ENCODE measurements at regions not wholly inside any gene's neighbourhood (a gene's known extent, or its start where the extent isn't known, plus 50 kb on each side); places are given as distances from the start of the nearest gene placed in this dataset.

GRCh38 chr4:138412847-138413246 lies 170.7 kb upstream of the SLC7A11 start:
- Histone ChIP-seq H3K9ac (replicated peaks; ENCODE audit: extremely low read depth, insufficient read depth, low read length) (no peak overlapping the region), H3K79me2 (ENCODE audit: control insufficient read depth, insufficient read depth, low read length) (no peaks in the 10 kb centered on the region), H3K9me1 (replicated peaks; ENCODE audit: control insufficient read depth, extremely low read depth, insufficient read depth, low read length) (no peaks in the 10 kb centered on the region), H3K9me3 (replicated peaks; ENCODE audit: control insufficient read depth, insufficient read depth, low read length) (no peaks in the 10 kb centered on the region), H3K27me3 (ENCODE audit: control insufficient read depth in 2 of 2, insufficient read depth in 2 of 2, low read length in 2 of 2) (no peaks in the 10 kb centered on the region), H3K27ac (ENCODE audit: insufficient read depth, low read depth, low read length) (no peak overlapping the region), H2AFZ (ENCODE audit: low read depth, low read length) (no peak overlapping the region), H4K20me1 (replicated peaks; ENCODE audit: control insufficient read depth, extremely low read depth, insufficient read depth, low read length) (no peaks in the 10 kb centered on the region), H3K4me2 (ENCODE audit: insufficient read depth, low read length) (no peak overlapping the region), H3K4me1 (ENCODE audit: control insufficient read depth, extremely low read depth, insufficient read depth, low read length) (no peaks in the 10 kb centered on the region), H3K4me3 (replicated peaks in 1 of 3; ENCODE audit: insufficient read depth in 1 of 3, low read depth in 1 of 3, low read length in 3 of 3) (no peak overlapping the region), H3K36me3 (ENCODE audit: control insufficient read depth in 2 of 2, extremely low read depth in 1 of 2, insufficient read depth in 2 of 2, low read length in 2 of 2) (no peaks in the 10 kb centered on the region)
- DNase-seq (ENCODE audit: low read depth, low spot score): no peak
- TF ChIP-seq EZH2 (IDR thresholded peaks at IDR 0.05; ENCODE audit: borderline replicate concordance, low read depth, low read length, severe bottlenecking): no peak
- TF ChIP-seq JUN (IDR thresholded peaks at IDR 0.05; ENCODE audit: borderline replicate concordance, insufficient read depth, insufficient read length, low read depth): no peak
- TF ChIP-seq POLR2AphosphoS5 (IDR thresholded peaks at IDR 0.05; ENCODE audit: insufficient read depth, low read depth, low read length): no peak
- no peak for TF ChIP-seq GATA2 (IDR thresholded peaks at IDR 0.05; ENCODE audit: insufficient read depth, insufficient read length, low read depth, low read length)
- TF ChIP-seq FOS (IDR thresholded peaks at IDR 0.05; ENCODE audit: borderline replicate concordance, insufficient read depth, low read length): no peak
- no peak for TF ChIP-seq POLR2A (IDR thresholded peaks at IDR 0.05; ENCODE audit: low read depth, low read length)
- TF ChIP-seq MYC (IDR thresholded peaks at IDR 0.05; ENCODE audit: low read depth, low read length): no peak
- no peak for TF ChIP-seq MAX (IDR thresholded peaks at IDR 0.05; ENCODE audit: insufficient read depth, insufficient read length)
- TF ChIP-seq CTCF (IDR thresholded peaks at IDR 0.05; ENCODE audit: extremely low read depth in 1 of 2, insufficient read depth in 1 of 2, low read depth in 1 of 2, low read length in 2 of 2): no peak
- BruUV-seq (replicated peaks): no TSS peak
- dilution Hi-C loops (cut with MboI; ENCODE audit: extremely low pct_ligation_motif_present, low sequenced_read_pairs): no loop called here
- ChIA-PET CTCF (interaction anchor here (1.2 kb wide), 1 partner anchor 9 kb away, joined by 3 read pairs; no protein-coding TSS in a partner anchor), POLR2A (no interaction called here)
- intact Hi-C loops (cut with micrococcal nuclease): no loop called here
- FAIRE-seq: no peak
